Ovary (tissue), 7 donors: ENCODE measurements at regions not wholly inside any gene's neighbourhood (a gene's known extent, or its start where the extent isn't known, plus 50 kb on each side); places are given as distances from the start of the nearest gene placed in this dataset.

ENCODE experiments used
- DNase-seq, 5 donors: peaks; one replicate each; pipeline ENCODE4 v3.0.0-alpha.2; 2019 to 2020
- H3K27ac ChIP-seq, 2 donors: fragments of 200-600 bp; one replicate each; pipeline versions ENCODE4 v1.5.1 to v1.8.0; 2019 to 2022
- H3K27me3 ChIP-seq: fragments of 200-600 bp; one replicate; pipeline ENCODE4 v1.8.0; 2022
- H3K36me3 ChIP-seq: fragments of 200-600 bp; sonication (generic); one replicate; pipeline ENCODE4 v1.5.1; 2019
- H3K4me1 ChIP-seq: one replicate; pipeline ENCODE4 v1.8.1; 2013; ENCODE audit warnings: mild to moderate bottlenecking, moderate library complexity; ENCODE audit not compliant: insufficient read depth
- H3K4me3 ChIP-seq: fragments of 200-600 bp; sonication (generic); one replicate; pipeline ENCODE4 v1.5.1; 2017
- H3K9me3 ChIP-seq, 2 donors: fragments of 200-600 bp in 1 of 2; sonication (generic) in 1 of 2; one replicate each; pipeline versions ENCODE4 v1.5.1 to v1.8.1; 2013 to 2019; ENCODE audit warnings: mild to moderate bottlenecking in 1 of 2, moderate library complexity in 1 of 2
- CTCF ChIP-seq, 3 donors: fragments of 450-650 bp in 2 of 3; fragments of 200-600 bp in 1 of 3; IDR thresholded peaks; one replicate each; pipeline versions ENCODE4 v1.5.1 to v1.8.0; 2016 to 2022; ENCODE audit warnings: antibody characterized with exemption in 3 of 3, mild to moderate bottlenecking in 1 of 3
- EP300 ChIP-seq: sonication (generic); formaldehyde crosslinking; IDR thresholded peaks from one replicate; pipeline ENCODE4 v1.6.1; 2017; ENCODE audit warnings: antibody characterized with exemption
- POLR2A ChIP-seq: fragments of 450-650 bp; IDR thresholded peaks from one replicate; pipeline ENCODE4 v1.6.1; 2017; ENCODE audit warnings: antibody characterized with exemption, mild to moderate bottlenecking, moderate library complexity
- WGBS, 3 donors: extraction: QIAGEN DNeasy Blood & Tissue Kit in 1 of 3; methylation state at CpG; one replicate each; pipeline versions ENCODE4 v1.1.5 to v1.1.7; 2013 to 2017; 5-methylcytosine and 5-hydroxymethylcytosine counted together
- intact Hi-C, 4 donors: fragments of 100-400 bp; cut with DNase I; formaldehyde crosslinking; loops; one replicate each; pipeline versions ENCODE4 v1.11.0 to v1.15.1; 2022 to 2023
- donor health status: DM: no; HTN: no; CAD: no; lungs with moderate emphysema.
- donor health status: DM: no; HTN: no; CAD: no.
- donor health status: Bipolar disorder and iron deficiency.
- donor health status: DM: no; HTN: no; CAD: no.
- donor health status: DM: yes; HTN: yes; CAD: no.

DNA sequence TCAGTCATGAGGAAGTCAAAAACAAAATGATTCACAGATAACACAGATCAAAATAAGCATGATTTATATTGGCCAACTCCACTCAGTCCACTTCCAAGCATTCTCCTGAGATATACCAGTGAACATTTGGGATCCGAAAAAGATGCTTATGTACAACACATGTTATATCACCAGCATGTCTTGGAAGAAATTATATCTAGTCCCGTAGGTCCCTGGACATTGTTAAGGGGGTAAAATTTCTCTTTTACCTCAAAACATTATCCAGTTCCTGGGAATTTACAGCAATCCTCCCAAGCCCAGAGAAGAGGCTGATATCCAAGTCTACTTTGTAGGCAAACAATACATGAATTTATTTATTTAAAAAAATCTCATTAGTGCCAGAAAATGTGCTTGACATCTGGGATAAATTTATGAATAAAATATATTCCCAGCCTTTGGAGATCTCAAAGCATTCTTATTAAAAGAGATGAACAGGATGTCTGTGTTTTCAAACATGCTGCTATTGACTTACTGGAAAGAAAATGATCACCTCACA is 582.2 kb upstream of the ZWINT start:
- Histone ChIP-seq H3K9me3 (no peaks in the 10 kb centered on the region), H3K36me3 (no peaks in the 10 kb centered on the region), H3K27me3 (no peaks in the 10 kb centered on the region), H3K4me3 (no peak overlapping the region), H3K4me1 (no peaks in the 10 kb centered on the region), H3K27ac (no peak overlapping the region)
- intact Hi-C loops: no loop called here
- DNase-seq: no peak
- TF ChIP-seq EP300: no peak
- no peak for TF ChIP-seq CTCF (IDR thresholded peaks at IDR 0.05)
- WGBS, 3 donors: 48 to 61% (median 51%) methylated on average over 2 of the region's 2 CpGs

DNA sequence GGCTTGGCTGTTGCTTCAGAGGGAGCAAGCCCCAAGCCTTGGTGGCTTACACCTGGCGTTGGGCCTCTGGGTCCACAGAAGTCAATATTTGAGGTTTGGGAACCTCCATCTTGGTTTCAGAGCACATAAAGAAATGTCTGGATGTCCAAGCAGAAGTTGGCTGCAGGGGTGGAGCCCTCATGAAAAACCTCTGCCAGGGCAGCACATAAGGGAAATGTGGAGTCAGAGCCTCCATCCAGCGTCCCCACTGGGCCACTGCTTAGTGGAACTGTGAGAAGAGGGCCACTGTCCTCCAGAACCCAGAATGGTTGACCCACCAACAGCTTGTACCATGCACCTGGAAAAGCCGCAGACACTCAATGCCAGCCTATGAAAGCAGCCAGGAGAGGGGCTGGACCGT is 573.5 kb upstream of the ZWINT start:
- no peak overlapping the region for H3K4me3 ChIP-seq
- H3K4me1 ChIP-seq: no peaks in the 10 kb centered on the region
- H3K27ac ChIP-seq: no peak overlapping the region
- WGBS, 3 donors: 84 to 96% (median 89%) methylated on average over 4 of the region's 4 CpGs
- DNase-seq: no peak
- H3K27me3 ChIP-seq: no peaks in the 10 kb centered on the region
- no peaks in the 10 kb centered on the region for H3K36me3 ChIP-seq
- TF ChIP-seq CTCF (IDR thresholded peaks at IDR 0.05): no peak
- TF ChIP-seq EP300: no peak
- no peak for TF ChIP-seq POLR2A
- H3K9me3 ChIP-seq: peaks cover 0 to 3% of the 10 kb centered on the region in 2 donors
- intact Hi-C loops: no loop called here

GRCh38 chr10:56928714-56929113 is 567.7 kb upstream of the ZWINT start:
- H3K27ac ChIP-seq: no peak overlapping the region
- no peak for TF ChIP-seq CTCF (IDR thresholded peaks at IDR 0.05)
- TF ChIP-seq POLR2A: no peak
- no peak for TF ChIP-seq EP300
- H3K36me3 ChIP-seq: no peaks in the 10 kb centered on the region
- H3K4me3 ChIP-seq: no peak overlapping the region
- intact Hi-C loops: no loop called here
- no peaks in the 10 kb centered on the region for H3K9me3 ChIP-seq
- H3K27me3 ChIP-seq: no peaks in the 10 kb centered on the region
- no peak for DNase-seq
- no peaks in the 10 kb centered on the region for H3K4me1 ChIP-seq
- WGBS, 3 donors: 37 to 59% (median 53%) methylated on average over 1 of the region's 1 CpG

DNA sequence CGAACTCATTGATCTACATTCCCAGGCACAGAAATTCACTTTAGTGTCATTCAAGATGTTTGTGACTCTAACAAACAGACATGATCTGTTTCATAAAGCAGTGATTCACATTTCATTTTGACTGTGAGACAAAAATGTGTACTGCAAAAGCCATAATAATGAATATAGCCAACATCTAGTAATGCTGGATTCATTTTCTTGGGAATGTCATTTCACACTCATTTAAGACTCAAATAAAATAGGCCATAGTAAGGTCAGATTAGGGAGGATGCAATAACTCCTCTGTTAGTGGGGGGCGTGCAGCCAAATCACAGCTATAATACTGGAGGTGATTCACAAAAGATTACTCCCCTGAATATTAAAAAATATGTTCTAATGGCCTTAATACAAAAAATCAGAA is 566.6 kb upstream of the ZWINT start:
- H3K36me3 ChIP-seq: no peaks in the 10 kb centered on the region
- no peaks in the 10 kb centered on the region for H3K27me3 ChIP-seq
- intact Hi-C loops: no loop called here
- no peak overlapping the region for H3K27ac ChIP-seq
- TF ChIP-seq EP300: no peak
- TF ChIP-seq CTCF (IDR thresholded peaks at IDR 0.05): no peak
- no peak for TF ChIP-seq POLR2A
- H3K4me1 ChIP-seq: no peaks in the 10 kb centered on the region
- DNase-seq: no peak
- 55 to 73% (median 59%) methylated on average over 2 of the region's 2 CpGs for WGBS, 3 donors
- no peaks in the 10 kb centered on the region for H3K9me3 ChIP-seq
- H3K4me3 ChIP-seq: no peak overlapping the region
